ENCODE measurements at regions not wholly inside any gene's neighbourhood (a gene's known extent, or its start where the extent isn't known, plus 50 kb on each side); places are given as distances from the start of the nearest gene placed in this dataset.
"Not testable (repeated sequence)": the region's sequence is repeated elsewhere in the genome, so short reads cannot be mapped to it uniquely, and the experiment has no call there.

GRCh38 chr2:4107179-4107578, 403.8 kb downstream of the DCDC2C start:
- H3K9me2 ChIP-seq (ENCODE audit: insufficient read depth) = no peaks in the 10 kb centered on the region
- no peak for DNase-seq
- WGBS, 2 experiments (ENCODE audit: low coverage in 1 of 2, low lambda C conversion rate in 2 of 2, missing lambda C conversion rate in 2 of 2) = 21 to 22% methylated on average over 7 of the region's 7 CpGs
- no peak overlapping the region for H3K4me3 ChIP-seq
- no peaks in the 10 kb centered on the region for H3K79me2 ChIP-seq (ENCODE audit: insufficient read depth)
- no peaks in the 10 kb centered on the region for H3K36me3 ChIP-seq (ENCODE audit: low read depth)
- H3K9me3 ChIP-seq (ENCODE audit: low read depth) = no peaks in the 10 kb centered on the region
- H3K4me2 ChIP-seq (ENCODE audit: unreplicated experiment) = no peak overlapping the region
- H3F3A ChIP-seq (ENCODE audit: insufficient read depth) = no peaks in the 10 kb centered on the region
- in situ Hi-C loops (cut with MboI) = no loop called here
- no peak for TF ChIP-seq EZH2 (IDR thresholded peaks at IDR 0.05; ENCODE audit: insufficient read depth, poor library complexity, severe bottlenecking)
- no peak for TF ChIP-seq EZH2phosphoT487 (IDR thresholded peaks at IDR 0.05; ENCODE audit: insufficient read depth, low read depth)
- H3K4me1 ChIP-seq (ENCODE audit: insufficient read depth) = no peaks in the 10 kb centered on the region
- H4K20me1 ChIP-seq (ENCODE audit: insufficient read depth) = no peaks in the 10 kb centered on the region
- H3K27ac ChIP-seq = no peak overlapping the region
- H2AFZ ChIP-seq = no peak overlapping the region
- H3K9ac ChIP-seq = no peak overlapping the region
- no peaks in the 10 kb centered on the region for H3K27me3 ChIP-seq (replicated peaks; ENCODE audit: insufficient read depth)

GRCh38 chr2:4110273-4110672, 406.9 kb downstream of the DCDC2C start:
- Histone ChIP-seq H4K20me1 (ENCODE audit: insufficient read depth) (no peaks in the 10 kb centered on the region), H3K27ac (no peak overlapping the region), H3K9ac (no peak overlapping the region), H3K4me1 (ENCODE audit: insufficient read depth) (no peaks in the 10 kb centered on the region), H3K79me2 (ENCODE audit: insufficient read depth) (no peaks in the 10 kb centered on the region), H2AFZ (no peak overlapping the region), H3F3A (ENCODE audit: insufficient read depth) (no peaks in the 10 kb centered on the region), H3K4me2 (ENCODE audit: unreplicated experiment) (no peak overlapping the region), H3K4me3 (no peak overlapping the region), H3K9me3 (ENCODE audit: low read depth) (no peaks in the 10 kb centered on the region), H3K9me2 (ENCODE audit: insufficient read depth) (no peaks in the 10 kb centered on the region), H3K36me3 (ENCODE audit: low read depth) (no peaks in the 10 kb centered on the region), H3K27me3 (replicated peaks; ENCODE audit: insufficient read depth) (no peaks in the 10 kb centered on the region)
- in situ Hi-C loops (cut with MboI) = no loop called here
- WGBS, 2 experiments (ENCODE audit: low coverage in 1 of 2, low lambda C conversion rate in 2 of 2, missing lambda C conversion rate in 2 of 2) = 39 to 51% methylated on average over 4 of the region's 4 CpGs
- no peak for DNase-seq
- TF ChIP-seq EZH2phosphoT487 (IDR thresholded peaks at IDR 0.05; ENCODE audit: insufficient read depth, low read depth) (no peak), EZH2 (IDR thresholded peaks at IDR 0.05; ENCODE audit: insufficient read depth, poor library complexity, severe bottlenecking) (no peak)

GRCh38 chr2:4115435-4115834, 412.1 kb downstream of the DCDC2C start:
- H3K79me2 ChIP-seq (ENCODE audit: insufficient read depth); H3K36me3 ChIP-seq (ENCODE audit: low read depth); in situ Hi-C loops (cut with MboI); DNase-seq; H3K9ac ChIP-seq; H2AFZ ChIP-seq; H3K4me2 ChIP-seq (ENCODE audit: unreplicated experiment); H3K9me2 ChIP-seq (ENCODE audit: insufficient read depth); H4K20me1 ChIP-seq (ENCODE audit: insufficient read depth); H3F3A ChIP-seq (ENCODE audit: insufficient read depth); H3K9me3 ChIP-seq (ENCODE audit: low read depth); H3K4me3 ChIP-seq; H3K27me3 ChIP-seq (replicated peaks; ENCODE audit: insufficient read depth); H3K27ac ChIP-seq; H3K4me1 ChIP-seq (ENCODE audit: insufficient read depth): not testable (repeated sequence)
- WGBS, 2 experiments (ENCODE audit: low coverage in 1 of 2, low lambda C conversion rate in 2 of 2, missing lambda C conversion rate in 2 of 2) = 5 to 11% methylated on average over 3 of the region's 3 CpGs

DNA sequence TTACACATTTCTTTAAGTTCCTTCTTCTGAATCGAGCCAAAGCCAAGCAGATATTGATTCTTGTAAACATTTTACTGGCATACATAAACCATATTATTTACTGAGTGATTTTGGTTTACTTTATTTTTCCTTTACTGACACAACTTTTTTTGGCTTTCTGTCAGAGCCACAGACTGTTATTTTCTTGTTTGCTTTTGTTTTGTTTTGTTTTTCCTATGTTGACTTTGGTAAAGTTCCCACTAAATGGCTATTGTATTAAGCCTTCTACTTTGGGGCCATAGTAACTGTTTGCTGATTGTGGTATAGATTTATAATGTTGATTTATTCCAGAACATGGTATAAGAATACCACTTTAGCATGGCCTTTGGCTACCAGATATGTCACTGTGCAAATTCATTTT, 419.4 kb downstream of the DCDC2C start:
- Histone ChIP-seq H3F3A (ENCODE audit: insufficient read depth) (no peaks in the 10 kb centered on the region), H3K9ac (no peak overlapping the region), H3K27me3 (replicated peaks; ENCODE audit: insufficient read depth) (no peaks in the 10 kb centered on the region), H2AFZ (no peak overlapping the region), H3K27ac (no peak overlapping the region), H3K4me3 (no peak overlapping the region), H3K4me1 (ENCODE audit: insufficient read depth) (no peaks in the 10 kb centered on the region), H3K9me3 (ENCODE audit: low read depth) (no peaks in the 10 kb centered on the region), H4K20me1 (ENCODE audit: insufficient read depth) (no peaks in the 10 kb centered on the region), H3K4me2 (ENCODE audit: unreplicated experiment) (no peak overlapping the region), H3K36me3 (ENCODE audit: low read depth) (no peaks in the 10 kb centered on the region), H3K9me2 (ENCODE audit: insufficient read depth) (no peaks in the 10 kb centered on the region), H3K79me2 (ENCODE audit: insufficient read depth) (no peaks in the 10 kb centered on the region)
- DNase-seq = no peak
- no peak for TF ChIP-seq EZH2phosphoT487 (IDR thresholded peaks at IDR 0.05; ENCODE audit: insufficient read depth, low read depth)
- TF ChIP-seq EZH2 (IDR thresholded peaks at IDR 0.05; ENCODE audit: insufficient read depth, poor library complexity, severe bottlenecking) = no peak
- in situ Hi-C loops (cut with MboI) = no loop called here
- 0% methylated on average over 1 of the region's 1 CpG for WGBS, 2 experiments (ENCODE audit: low coverage in 1 of 2, low lambda C conversion rate in 2 of 2, missing lambda C conversion rate in 2 of 2)

- in situ Hi-C loops (cut with MboI) = no loop called here
- Histone ChIP-seq H3K79me2 (ENCODE audit: insufficient read depth) (no peaks in the 10 kb centered on the region), H3K4me3 (no peak overlapping the region), H3K4me1 (ENCODE audit: insufficient read depth) (no peaks in the 10 kb centered on the region), H2AFZ (no peak overlapping the region), H3K36me3 (ENCODE audit: low read depth) (no peaks in the 10 kb centered on the region), H3K9ac (no peak overlapping the region), H3K9me3 (ENCODE audit: low read depth) (no peaks in the 10 kb centered on the region), H4K20me1 (ENCODE audit: insufficient read depth) (no peaks in the 10 kb centered on the region), H3K4me2 (ENCODE audit: unreplicated experiment) (no peak overlapping the region), H3K27me3 (replicated peaks; ENCODE audit: insufficient read depth) (no peaks in the 10 kb centered on the region), H3F3A (ENCODE audit: insufficient read depth) (no peaks in the 10 kb centered on the region), H3K9me2 (ENCODE audit: insufficient read depth) (no peaks in the 10 kb centered on the region), H3K27ac (no peak overlapping the region)
- TF ChIP-seq EZH2 (IDR thresholded peaks at IDR 0.05; ENCODE audit: insufficient read depth, poor library complexity, severe bottlenecking) (no peak), EZH2phosphoT487 (IDR thresholded peaks at IDR 0.05; ENCODE audit: insufficient read depth, low read depth) (no peak)
- no peak for DNase-seq
- 0 to 9% methylated on average over 1 of the region's 1 CpG for WGBS, 2 experiments (ENCODE audit: low coverage in 1 of 2, low lambda C conversion rate in 2 of 2, missing lambda C conversion rate in 2 of 2)
Measured at GRCh38 chr2:4130651-4131050, 427.3 kb downstream of the DCDC2C start.

All from GM23248 (cell line).